H1 (cell line): ENCODE measurements at regions not wholly inside any gene's neighbourhood (a gene's known extent, or its start where the extent isn't known, plus 50 kb on each side); places are given as distances from the start of the nearest gene placed in this dataset.

ENCODE experiments used
- GTF2F1 ChIP-seq: IDR thresholded peaks from 2 replicates; pipeline ENCODE4 v1.6.1; 2012; ENCODE audit warnings: low read depth, low read length, improper control_type of control experiment, borderline replicate concordance
- TF ChIP-seq, protein P1 (sequence below): IDR thresholded peaks from 2 replicates; pipeline ENCODE4 v1.6.1; 2012; ENCODE audit warnings: low read length, inconsistent platforms

GRCh38 chr4:84394386-84394785, 104.7 kb downstream of the NKX6-1 start (continued):
- TF ChIP-seq, protein P1, sequence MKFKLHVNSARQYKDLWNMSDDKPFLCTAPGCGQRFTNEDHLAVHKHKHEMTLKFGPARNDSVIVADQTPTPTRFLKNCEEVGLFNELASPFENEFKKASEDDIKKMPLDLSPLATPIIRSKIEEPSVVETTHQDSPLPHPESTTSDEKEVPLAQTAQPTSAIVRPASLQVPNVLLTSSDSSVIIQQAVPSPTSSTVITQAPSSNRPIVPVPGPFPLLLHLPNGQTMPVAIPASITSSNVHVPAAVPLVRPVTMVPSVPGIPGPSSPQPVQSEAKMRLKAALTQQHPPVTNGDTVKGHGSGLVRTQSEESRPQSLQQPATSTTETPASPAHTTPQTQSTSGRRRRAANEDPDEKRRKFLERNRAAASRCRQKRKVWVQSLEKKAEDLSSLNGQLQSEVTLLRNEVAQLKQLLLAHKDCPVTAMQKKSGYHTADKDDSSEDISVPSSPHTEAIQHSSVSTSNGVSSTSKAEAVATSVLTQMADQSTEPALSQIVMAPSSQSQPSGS = no peak
- TF ChIP-seq GTF2F1 = no peak
